ENCODE measurements at regions not wholly inside any gene's neighbourhood (a gene's known extent, or its start where the extent isn't known, plus 50 kb on each side); places are given as distances from the start of the nearest gene placed in this dataset.
"Not testable (repeated sequence)": the region's sequence is repeated elsewhere in the genome, so short reads cannot be mapped to it uniquely, and the experiment has no call there.

- no peak for DNase-seq
Observed at GRCh38 chr12:92253301-92253700, 107.7 kb upstream of the BTG1 start.

GRCh38 chr12:92248977-92249376, 103.3 kb upstream of the BTG1 start:
- no peak for DNase-seq

- no peak for DNase-seq
Observed at GRCh38 chr12:92244036-92244435, 98.4 kb upstream of the BTG1 start.

- no peak for DNase-seq
Observed at GRCh38 chr12:92242907-92243306, 97.3 kb upstream of the BTG1 start.

GRCh38 chr12:92237762-92238523, 92.3 kb upstream of the BTG1 start:
- DNase-seq = no peak

GRCh38 chr12:92237262-92237661, 91.6 kb upstream of the BTG1 start:
- DNase-seq = no peak

- DNase-seq = no peak
Observed at GRCh38 chr12:92235703-92236472, 90.2 kb upstream of the BTG1 start.

GRCh38 chr12:92234533-92234932, 88.9 kb upstream of the BTG1 start:
- no peak for DNase-seq

- DNase-seq = no peak
Observed at GRCh38 chr12:92233346-92234015, 87.8 kb upstream of the BTG1 start.

- not testable (repeated sequence) for DNase-seq
Observed at GRCh38 chr12:92232371-92232932, 86.8 kb upstream of the BTG1 start.

- not testable (repeated sequence) for DNase-seq
Observed at GRCh38 chr12:92231945-92232344, 86.3 kb upstream of the BTG1 start.

- not testable (repeated sequence) for DNase-seq
Observed at GRCh38 chr12:92231532-92231931, 85.9 kb upstream of the BTG1 start.

- DNase-seq = no peak
Observed at GRCh38 chr12:92229381-92229780, 83.7 kb upstream of the BTG1 start.

- DNase-seq = no peak
Observed at GRCh38 chr12:92226961-92227360, 81.3 kb upstream of the BTG1 start.

GRCh38 chr12:92226071-92226661, 80.5 kb upstream of the BTG1 start:
- no peak for DNase-seq

GRCh38 chr12:92224685-92225331, 79.2 kb upstream of the BTG1 start:
- no peak for DNase-seq

- no peak for DNase-seq
Observed at GRCh38 chr12:92223481-92223880, 77.8 kb upstream of the BTG1 start.

- no peak for DNase-seq
Observed at GRCh38 chr12:92221656-92222315, 76.1 kb upstream of the BTG1 start.

GRCh38 chr12:92218394-92219077, 72.9 kb upstream of the BTG1 start:
- no peak for DNase-seq

- no peak for DNase-seq
Observed at GRCh38 chr12:92216092-92216491, 70.4 kb upstream of the BTG1 start.

- no peak for DNase-seq
Observed at GRCh38 chr12:92215358-92215757, 69.7 kb upstream of the BTG1 start.
